ENCODE measurements at regions not wholly inside any gene's neighbourhood (a gene's known extent, or its start where the extent isn't known, plus 50 kb on each side); places are given as distances from the start of the nearest gene placed in this dataset.

DNA sequence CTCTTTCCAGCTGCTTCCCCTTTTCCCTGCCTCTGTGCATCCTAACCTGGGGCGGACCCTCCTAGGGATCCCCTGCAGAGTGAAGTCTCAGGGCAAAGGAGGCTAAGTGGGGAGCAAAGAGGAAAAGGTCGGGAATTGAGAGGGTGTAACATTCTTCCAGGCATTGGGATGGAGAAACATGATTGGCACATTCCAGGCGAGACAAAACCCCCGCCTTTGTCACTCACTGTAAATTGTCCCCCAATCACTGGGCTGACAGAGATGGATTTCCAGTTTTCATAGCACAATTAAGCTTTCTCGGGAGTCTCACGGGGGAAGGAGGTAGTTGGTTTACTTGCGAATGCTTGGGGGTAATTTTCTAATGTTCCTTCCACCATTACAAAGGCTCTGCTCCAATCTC is 74.9 kb downstream of the MIAT start:
- 95 to 98% methylated on average over 7 of the region's 7 CpGs for WGBS, 2 donors
- no peak overlapping the region for H3K27ac ChIP-seq
- no peaks in the 10 kb centered on the region for H3K36me3 ChIP-seq
- no peak for DNase-seq
- no peaks in the 10 kb centered on the region for H3K27me3 ChIP-seq
- TF ChIP-seq POLR2A (IDR thresholded peaks at IDR 0.05): no peak
- TF ChIP-seq, protein P1, sequence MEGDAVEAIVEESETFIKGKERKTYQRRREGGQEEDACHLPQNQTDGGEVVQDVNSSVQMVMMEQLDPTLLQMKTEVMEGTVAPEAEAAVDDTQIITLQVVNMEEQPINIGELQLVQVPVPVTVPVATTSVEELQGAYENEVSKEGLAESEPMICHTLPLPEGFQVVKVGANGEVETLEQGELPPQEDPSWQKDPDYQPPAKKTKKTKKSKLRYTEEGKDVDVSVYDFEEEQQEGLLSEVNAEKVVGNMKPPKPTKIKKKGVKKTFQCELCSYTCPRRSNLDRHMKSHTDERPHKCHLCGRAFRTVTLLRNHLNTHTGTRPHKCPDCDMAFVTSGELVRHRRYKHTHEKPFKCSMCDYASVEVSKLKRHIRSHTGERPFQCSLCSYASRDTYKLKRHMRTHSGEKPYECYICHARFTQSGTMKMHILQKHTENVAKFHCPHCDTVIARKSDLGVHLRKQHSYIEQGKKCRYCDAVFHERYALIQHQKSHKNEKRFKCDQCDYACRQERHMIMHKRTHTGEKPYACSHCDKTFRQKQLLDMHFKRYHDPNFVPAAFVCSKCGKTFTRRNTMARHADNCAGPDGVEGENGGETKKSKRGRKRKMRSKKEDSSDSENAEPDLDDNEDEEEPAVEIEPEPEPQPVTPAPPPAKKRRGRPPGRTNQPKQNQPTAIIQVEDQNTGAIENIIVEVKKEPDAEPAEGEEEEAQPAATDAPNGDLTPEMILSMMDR (IDR thresholded peaks at IDR 0.05): no peak
- H3K9me3 ChIP-seq: no peaks in the 10 kb centered on the region
- H3K4me3 ChIP-seq (replicated peaks in 1 of 3): no peak overlapping the region
- intact Hi-C loops (cut with DNase I): no loop called here
- H3K4me1 ChIP-seq: no peaks in the 10 kb centered on the region

GRCh38 chr22:26734339-26735018 is 77.1 kb downstream of the MIAT start:
- no peak overlapping the region for H3K27ac ChIP-seq
- 90 to 92% methylated on average over 4 of the region's 4 CpGs for WGBS, 2 donors
- H3K4me1 ChIP-seq: no peaks in the 10 kb centered on the region
- H3K36me3 ChIP-seq: no peaks in the 10 kb centered on the region
- DNase-seq: no peak
- TF ChIP-seq POLR2A (IDR thresholded peaks at IDR 0.05): no peak
- TF ChIP-seq, protein P1 (IDR thresholded peaks at IDR 0.05): no peak
- H3K9me3 ChIP-seq: no peaks in the 10 kb centered on the region
- intact Hi-C loops (cut with DNase I): no loop called here
- no peaks in the 10 kb centered on the region for H3K27me3 ChIP-seq
- no peak overlapping the region for H3K4me3 ChIP-seq (replicated peaks in 1 of 3)

DNA sequence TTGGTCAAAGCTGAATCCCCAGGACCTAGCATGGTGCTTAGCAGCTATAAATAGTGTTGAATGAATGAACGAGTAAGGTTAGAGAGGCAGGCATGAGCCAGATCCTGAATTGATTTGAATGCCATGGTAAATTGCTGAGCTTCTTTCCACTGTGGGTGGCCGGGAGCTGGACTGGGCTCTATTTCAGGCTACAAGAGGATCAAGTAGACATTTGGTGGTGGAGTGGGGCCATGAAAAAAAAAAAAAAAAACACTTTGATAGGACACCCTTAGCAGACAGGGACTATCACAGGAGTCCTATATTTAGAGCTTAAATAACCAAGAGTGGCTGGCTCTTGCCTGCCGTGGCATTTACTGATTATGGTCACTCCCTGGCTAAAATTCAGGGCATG is 77.6 kb downstream of the MIAT start:
- no peak for DNase-seq
- no peaks in the 10 kb centered on the region for H3K9me3 ChIP-seq
- TF ChIP-seq POLR2A (IDR thresholded peaks at IDR 0.05): no peak
- TF ChIP-seq, protein P1 (IDR thresholded peaks at IDR 0.05): no peak
- intact Hi-C loops (cut with DNase I): no loop called here
- H3K4me1 ChIP-seq: no peaks in the 10 kb centered on the region
- H3K36me3 ChIP-seq: no peaks in the 10 kb centered on the region
- H3K27ac ChIP-seq: no peak overlapping the region
- no peak overlapping the region for H3K4me3 ChIP-seq (replicated peaks in 1 of 3)
- 83 to 97% methylated on average over 3 of the region's 3 CpGs for WGBS, 2 donors
- no peaks in the 10 kb centered on the region for H3K27me3 ChIP-seq

DNA sequence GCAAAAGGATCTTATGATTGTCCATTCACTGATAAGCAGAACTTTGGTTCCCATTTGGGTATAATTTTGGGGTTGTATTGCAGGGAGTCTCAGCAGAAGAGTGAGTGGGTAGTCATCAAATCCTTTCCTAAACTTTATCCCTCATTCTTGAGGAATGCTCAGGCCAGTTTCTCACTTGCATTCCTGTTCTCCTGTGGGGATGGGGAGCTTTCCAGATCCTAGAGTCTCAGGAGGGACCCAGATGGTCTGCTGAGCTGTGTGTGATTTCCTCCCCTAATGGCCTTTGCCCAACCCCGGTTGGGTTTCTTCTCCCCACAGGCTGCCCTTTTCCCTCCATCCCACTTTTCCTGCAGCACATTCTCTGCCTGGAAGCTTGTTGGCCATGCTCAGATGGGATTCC is 79.9 kb downstream of the MIAT start:
- no peaks in the 10 kb centered on the region for H3K9me3 ChIP-seq
- intact Hi-C loops (cut with DNase I): no loop called here
- TF ChIP-seq POLR2A (IDR thresholded peaks at IDR 0.05): no peak
- TF ChIP-seq, protein P1 (IDR thresholded peaks at IDR 0.05): no peak
- 81 to 88% methylated on average over 1 of the region's 1 CpG for WGBS, 2 donors
- no peak overlapping the region for H3K27ac ChIP-seq
- H3K36me3 ChIP-seq: no peaks in the 10 kb centered on the region
- no peaks in the 10 kb centered on the region for H3K4me1 ChIP-seq
- no peak for DNase-seq
- H3K27me3 ChIP-seq: no peaks in the 10 kb centered on the region
- H3K4me3 ChIP-seq (replicated peaks in 1 of 3): no peak overlapping the region

- no peaks in the 10 kb centered on the region for H3K4me1 ChIP-seq
- no peak for DNase-seq
- no peaks in the 10 kb centered on the region for H3K9me3 ChIP-seq
- 71 to 78% methylated on average over 9 of the region's 9 CpGs for WGBS, 2 donors
- no peaks in the 10 kb centered on the region for H3K27me3 ChIP-seq
- intact Hi-C loops (cut with DNase I): no loop called here
- no peak overlapping the region for H3K27ac ChIP-seq
- H3K4me3 ChIP-seq (replicated peaks in 1 of 3): no peak overlapping the region
- no peak for TF ChIP-seq POLR2A (IDR thresholded peaks at IDR 0.05)
- TF ChIP-seq, protein P1 (IDR thresholded peaks at IDR 0.05): no peak
- no peaks in the 10 kb centered on the region for H3K36me3 ChIP-seq
Observed at GRCh38 chr22:26740253-26740652, 82.9 kb downstream of the MIAT start.
